ENCODE measurements at regions not wholly inside any gene's neighbourhood (a gene's known extent, or its start where the extent isn't known, plus 50 kb on each side); places are given as distances from the start of the nearest gene placed in this dataset.

DNA sequence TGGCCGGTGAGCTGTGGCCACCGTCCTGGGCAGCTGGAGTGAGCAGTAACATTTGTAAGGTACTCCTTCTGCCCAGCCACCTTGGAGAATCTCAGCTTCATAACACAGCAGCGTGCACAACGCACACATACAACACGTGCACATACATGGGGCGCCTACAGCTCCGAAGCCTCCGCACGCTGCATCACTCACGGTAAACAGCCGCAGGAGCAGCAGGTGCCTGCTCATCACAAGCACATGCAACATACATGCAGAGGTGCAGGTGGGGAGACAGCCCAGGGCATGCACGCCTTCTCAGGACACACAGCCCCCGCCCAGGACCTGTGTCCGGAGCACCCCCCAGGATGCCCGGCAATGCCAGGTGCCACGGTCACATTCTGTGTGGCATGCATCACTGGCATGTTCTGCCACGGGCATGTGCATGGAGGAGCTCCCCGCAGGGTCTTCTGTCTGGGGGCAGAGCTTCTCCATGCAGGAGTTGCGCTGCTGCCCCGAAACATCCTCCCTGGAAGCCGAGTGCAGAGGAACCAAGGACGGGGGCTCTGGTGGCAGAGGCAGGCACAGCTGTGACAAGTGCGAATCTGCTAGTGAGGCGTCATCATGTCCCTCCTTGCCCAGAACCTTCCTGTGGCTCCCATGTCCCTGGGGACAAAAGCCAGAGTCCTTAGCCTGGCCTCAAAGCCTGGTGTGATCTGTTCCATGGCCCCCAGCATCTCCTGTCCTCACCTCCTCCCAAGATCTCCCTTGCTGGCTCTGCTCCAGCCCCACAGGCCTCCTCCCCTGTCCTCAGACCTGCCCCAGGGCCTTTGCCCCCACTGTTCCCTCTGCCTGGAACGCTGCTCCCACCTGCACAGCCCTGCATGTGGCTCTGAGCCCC is 184.0 kb upstream of the GSE1 start:
- H3K4me2 ChIP-seq (ENCODE audit: low read depth, low read length) = no peak overlapping the region
- no peak for TF ChIP-seq SNAI1 (CRISPR knock-in tag; IDR thresholded peaks at IDR 0.05; ENCODE audit: borderline replicate concordance)
- TF ChIP-seq ZNF629 (CRISPR knock-in tag; conservative IDR thresholded peaks at IDR 0.05) = no peak
- TF ChIP-seq RBAK (CRISPR knock-in tag; IDR thresholded peaks at IDR 0.05) = no peak
- TF ChIP-seq, protein P1, sequence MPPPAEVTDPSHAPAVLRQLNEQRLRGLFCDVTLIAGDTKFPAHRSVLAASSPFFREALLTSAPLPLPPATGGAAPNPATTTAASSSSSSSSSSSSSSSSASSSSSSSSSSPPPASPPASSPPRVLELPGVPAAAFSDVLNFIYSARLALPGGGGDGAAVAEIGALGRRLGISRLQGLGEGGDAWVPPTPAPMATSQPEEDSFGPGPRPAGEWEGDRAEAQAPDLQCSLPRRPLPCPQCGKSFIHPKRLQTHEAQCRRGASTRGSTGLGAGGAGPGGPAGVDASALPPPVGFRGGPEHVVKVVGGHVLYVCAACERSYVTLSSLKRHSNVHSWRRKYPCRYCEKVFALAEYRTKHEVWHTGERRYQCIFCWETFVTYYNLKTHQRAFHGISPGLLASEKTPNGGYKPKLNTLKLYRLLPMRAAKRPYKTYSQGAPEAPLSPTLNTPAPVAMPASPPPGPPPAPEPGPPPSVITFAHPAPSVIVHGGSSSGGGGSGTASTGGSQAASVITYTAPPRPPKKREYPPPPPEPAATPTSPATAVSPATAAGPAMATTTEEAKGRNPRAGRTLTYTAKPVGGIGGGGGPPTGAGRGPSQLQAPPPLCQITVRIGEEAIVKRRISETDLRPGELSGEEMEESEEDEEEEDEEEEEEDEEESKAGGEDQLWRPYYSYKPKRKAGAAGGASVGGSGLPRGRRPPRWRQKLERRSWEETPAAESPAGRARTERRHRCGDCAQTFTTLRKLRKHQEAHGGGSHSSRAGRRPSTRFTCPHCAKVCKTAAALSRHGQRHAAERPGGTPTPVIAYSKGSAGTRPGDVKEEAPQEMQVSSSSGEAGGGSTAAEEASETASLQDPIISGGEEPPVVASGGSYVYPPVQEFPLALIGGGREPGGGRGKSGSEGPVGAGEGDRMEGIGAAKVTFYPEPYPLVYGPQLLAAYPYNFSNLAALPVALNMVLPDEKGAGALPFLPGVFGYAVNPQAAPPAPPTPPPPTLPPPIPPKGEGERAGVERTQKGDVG (CRISPR knock-in tag; IDR thresholded peaks at IDR 0.05; ENCODE audit: borderline replicate concordance) = no peak
- no peak for TF ChIP-seq ZNF441 (CRISPR knock-in tag; IDR thresholded peaks at IDR 0.05; ENCODE audit: borderline replicate concordance)
- TF ChIP-seq, protein P2, sequence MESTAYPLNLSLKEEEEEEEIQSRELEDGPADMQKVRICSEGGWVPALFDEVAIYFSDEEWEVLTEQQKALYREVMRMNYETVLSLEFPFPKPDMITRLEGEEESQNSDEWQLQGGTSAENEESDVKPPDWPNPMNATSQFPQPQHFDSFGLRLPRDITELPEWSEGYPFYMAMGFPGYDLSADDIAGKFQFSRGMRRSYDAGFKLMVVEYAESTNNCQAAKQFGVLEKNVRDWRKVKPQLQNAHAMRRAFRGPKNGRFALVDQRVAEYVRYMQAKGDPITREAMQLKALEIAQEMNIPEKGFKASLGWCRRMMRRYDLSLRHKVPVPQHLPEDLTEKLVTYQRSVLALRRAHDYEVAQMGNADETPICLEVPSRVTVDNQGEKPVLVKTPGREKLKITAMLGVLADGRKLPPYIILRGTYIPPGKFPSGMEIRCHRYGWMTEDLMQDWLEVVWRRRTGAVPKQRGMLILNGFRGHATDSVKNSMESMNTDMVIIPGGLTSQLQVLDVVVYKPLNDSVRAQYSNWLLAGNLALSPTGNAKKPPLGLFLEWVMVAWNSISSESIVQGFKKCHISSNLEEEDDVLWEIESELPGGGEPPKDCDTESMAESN (CRISPR knock-in tag; conservative IDR thresholded peaks at IDR 0.05) = no peak
- TF ChIP-seq, protein P3, sequence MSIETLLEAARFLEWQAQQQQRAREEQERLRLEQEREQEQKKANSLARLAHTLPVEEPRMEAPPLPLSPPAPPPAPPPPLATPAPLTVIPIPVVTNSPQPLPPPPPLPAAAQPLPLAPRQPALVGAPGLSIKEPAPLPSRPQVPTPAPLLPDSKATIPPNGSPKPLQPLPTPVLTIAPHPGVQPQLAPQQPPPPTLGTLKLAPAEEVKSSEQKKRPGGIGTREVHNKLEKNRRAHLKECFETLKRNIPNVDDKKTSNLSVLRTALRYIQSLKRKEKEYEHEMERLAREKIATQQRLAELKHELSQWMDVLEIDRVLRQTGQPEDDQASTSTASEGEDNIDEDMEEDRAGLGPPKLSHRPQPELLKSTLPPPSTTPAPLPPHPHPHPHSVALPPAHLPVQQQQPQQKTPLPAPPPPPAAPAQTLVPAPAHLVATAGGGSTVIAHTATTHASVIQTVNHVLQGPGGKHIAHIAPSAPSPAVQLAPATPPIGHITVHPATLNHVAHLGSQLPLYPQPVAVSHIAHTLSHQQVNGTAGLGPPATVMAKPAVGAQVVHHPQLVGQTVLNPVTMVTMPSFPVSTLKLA (IDR thresholded peaks at IDR 0.05) = peak; percentile 63
- FAIRE-seq (no peak), ATAC-seq (peak; percentile 22; the same call in 2 of the 3 replicates), DNase-seq (ENCODE audit: low spot score) (no peak)
- H3K79me2 ChIP-seq (ENCODE audit: insufficient read depth, low read length) = no peaks in the 10 kb centered on the region
- H3K27me3 ChIP-seq (ENCODE audit: control insufficient read depth in 1 of 2, insufficient read depth in 2 of 2, low read length in 2 of 2) = peaks cover 14 to 24% of the 10 kb centered on the region in 2 experiments
- H3K4me3 ChIP-seq (replicated peaks in 1 of 3; ENCODE audit: insufficient read depth in 1 of 3, low read depth in 2 of 3, low read length in 3 of 3) = no peak overlapping the region
- in situ Hi-C loops (cut with HindIII; ENCODE audit: extremely low pct_ligation_motif_present, low pct_unique_long_range_greater_than_20kb) = no loop called here
- H4K20me1 ChIP-seq (ENCODE audit: insufficient read depth, low read length) = peaks cover 11% of the 10 kb centered on the region
- H3K9me3 ChIP-seq (ENCODE audit: low read length) = no peaks in the 10 kb centered on the region
- H3K4me1 ChIP-seq (ENCODE audit: insufficient read depth, low read length) = no peaks in the 10 kb centered on the region
- no TSS peak for BruUV-seq (replicated peaks)
- CTCF ChIA-PET (ENCODE audit: low intra/inter-chr PET ratio, low total read pairs) = no interaction called here
- H3K9ac ChIP-seq (ENCODE audit: insufficient read depth, low read depth, low read length) = no peak overlapping the region
- intact Hi-C loops (cut with micrococcal nuclease; ENCODE audit: unreplicated experiment) = loop anchor here (1.0 kb wide), 1 partner anchor 42 kb away; no protein-coding TSS in a partner anchor
- POLR2A ChIA-PET = no interaction called here
- no peaks in the 10 kb centered on the region for H3K36me3 ChIP-seq (replicated peaks in 1 of 2; ENCODE audit: control insufficient read depth in 1 of 2, insufficient read depth in 2 of 2, low read length in 2 of 2)
- no peak overlapping the region for H2AFZ ChIP-seq (ENCODE audit: low read length)
- no peak overlapping the region for H3K27ac ChIP-seq (ENCODE audit: extremely low read length, insufficient read depth, low read length)
- WGBS (ENCODE audit: low lambda C conversion rate) = 83% methylated on average over 14 of the region's 25 CpGs
